Renal cortex interstitium (tissue), 11 donors: ENCODE measurements at regions not wholly inside any gene's neighbourhood (a gene's known extent, or its start where the extent isn't known, plus 50 kb on each side); places are given as distances from the start of the nearest gene placed in this dataset.
"Not testable (repeated sequence)": the region's sequence is repeated elsewhere in the genome, so short reads cannot be mapped to it uniquely, and the experiment has no call there.

Source experiments
- DNase-seq, 11 donors: peaks; one replicate each; pipeline ENCODE4 v3.0.0-alpha.2; 2013; ENCODE audit warnings: low read depth in 9 of 11, low spot score in 4 of 11; ENCODE audit errors: extremely low read depth in 1 of 11

GRCh38 chr5:87718224-87718925 is 305.6 kb upstream of the CCNH start:
- not testable (repeated sequence) for DNase-seq

- DNase-seq = no peak
These were observed 305.0 kb upstream of the CCNH start for GRCh38 chr5:87717761-87718160.

GRCh38 chr5:87705876-87706275 is 293.1 kb upstream of the CCNH start:
- DNase-seq = no peak

GRCh38 chr5:87686975-87687374 is 274.2 kb upstream of the CCNH start:
- no peak for DNase-seq

GRCh38 chr5:87686018-87686417 is 273.3 kb upstream of the CCNH start:
- DNase-seq = no peak

- DNase-seq = no peak
These were observed 261.5 kb upstream of the CCNH start for GRCh38 chr5:87674235-87674634.

- DNase-seq = no peak
These were observed 258.4 kb upstream of the CCNH start for GRCh38 chr5:87671146-87671545.

GRCh38 chr5:87665166-87665565 is 252.4 kb upstream of the CCNH start:
- no peak for DNase-seq

GRCh38 chr5:87661784-87662566 is 249.2 kb upstream of the CCNH start:
- DNase-seq = no peak

GRCh38 chr5:87653242-87653641 is 240.5 kb upstream of the CCNH start:
- no peak for DNase-seq

- DNase-seq = no peak
These were observed 237.6 kb upstream of the CCNH start for GRCh38 chr5:87650284-87650683.

- DNase-seq = no peak
These were observed 236.7 kb upstream of the CCNH start for GRCh38 chr5:87649455-87649854.

GRCh38 chr5:87645224-87645623 is 232.5 kb upstream of the CCNH start:
- DNase-seq = no peak

GRCh38 chr5:87640902-87641301 is 228.2 kb upstream of the CCNH start:
- no peak for DNase-seq

- DNase-seq = no peak
These were observed 214.6 kb upstream of the CCNH start for GRCh38 chr5:87627363-87627762.

GRCh38 chr5:87608385-87608784 is 195.7 kb upstream of the CCNH start:
- DNase-seq = no peak

GRCh38 chr5:87605663-87606062 is 192.9 kb upstream of the CCNH start:
- no peak for DNase-seq

- no peak for DNase-seq
These were observed 187.0 kb upstream of the CCNH start for GRCh38 chr5:87599778-87600177.

GRCh38 chr5:87598460-87598859 is 185.7 kb upstream of the CCNH start:
- no peak for DNase-seq

GRCh38 chr5:87594566-87594965 is 181.8 kb upstream of the CCNH start:
- no peak for DNase-seq

GRCh38 chr5:87589587-87589986 is 176.9 kb upstream of the CCNH start:
- DNase-seq = no peak
